ENCODE measurements at regions not wholly inside any gene's neighbourhood (a gene's known extent, or its start where the extent isn't known, plus 50 kb on each side); places are given as distances from the start of the nearest gene placed in this dataset.
A peak's percentile ranks its signal among the peaks of the same experiment; 100 is the strongest.

GRCh38 chr4:96598465-96598864 lies 758.6 kb downstream of the PDHA2 start:
- DNase-seq, result no peak

GRCh38 chr4:96599752-96600151 lies 759.9 kb downstream of the PDHA2 start:
- DNase-seq, result no peak

DNA sequence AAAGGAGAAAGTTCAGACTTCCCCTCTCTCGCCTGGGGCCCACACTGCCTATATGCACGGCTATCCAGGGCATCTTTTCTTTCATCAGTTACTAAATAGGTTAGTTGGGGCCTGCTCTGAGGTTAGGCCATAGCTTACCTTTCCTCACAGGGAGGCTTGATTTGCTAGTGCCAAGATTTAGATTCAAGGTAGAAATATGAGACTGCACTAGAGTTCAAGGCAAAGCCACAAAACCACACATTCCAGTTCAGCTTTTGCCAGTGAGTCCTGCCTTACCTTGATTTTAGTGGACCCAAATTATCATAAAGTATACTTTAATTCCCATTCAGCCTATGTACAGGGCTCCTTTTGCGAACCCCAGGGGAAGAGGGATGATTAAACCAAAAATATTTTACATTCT lies 762.8 kb downstream of the PDHA2 start:
- DNase-seq, result no peak

DNA sequence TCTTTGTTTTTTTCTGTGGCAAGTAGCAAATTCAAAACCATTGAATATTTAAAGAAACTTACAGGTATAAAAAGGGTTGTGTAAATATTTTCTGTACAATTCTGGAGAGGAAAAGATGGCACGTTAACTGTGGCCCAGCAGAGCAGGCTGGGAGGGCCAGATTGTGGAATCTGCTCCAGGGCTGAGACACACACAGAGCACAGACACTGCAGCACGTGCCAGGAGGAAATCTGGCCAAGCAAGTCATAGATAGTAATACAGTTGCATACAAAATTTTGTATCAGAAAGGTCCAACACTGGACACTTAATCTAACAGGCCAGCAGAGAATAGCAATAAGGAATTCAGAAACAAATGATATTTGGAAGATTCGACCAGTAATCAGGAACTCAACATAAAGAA lies 763.7 kb downstream of the PDHA2 start:
- DNase-seq, result no peak

DNA sequence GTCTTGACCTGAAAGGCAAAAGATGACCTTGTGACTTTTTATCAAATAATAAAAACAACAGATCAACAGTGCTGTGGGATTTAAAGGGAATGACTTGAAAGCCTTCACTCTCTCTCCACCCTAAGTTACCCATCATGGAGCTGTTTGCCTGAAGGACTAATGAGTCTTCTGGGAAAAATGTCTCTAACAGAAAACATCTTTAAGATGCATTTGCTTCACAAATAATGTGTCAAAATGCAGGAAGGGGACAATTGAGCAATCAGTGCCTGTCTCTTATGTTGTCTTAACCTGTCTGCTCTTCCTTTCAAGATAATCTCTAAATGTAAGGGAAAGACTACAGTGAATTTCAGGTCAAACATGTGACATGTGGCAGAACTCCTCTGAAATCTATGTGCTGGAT lies 766.6 kb downstream of the PDHA2 start:
- no peak for DNase-seq

DNA sequence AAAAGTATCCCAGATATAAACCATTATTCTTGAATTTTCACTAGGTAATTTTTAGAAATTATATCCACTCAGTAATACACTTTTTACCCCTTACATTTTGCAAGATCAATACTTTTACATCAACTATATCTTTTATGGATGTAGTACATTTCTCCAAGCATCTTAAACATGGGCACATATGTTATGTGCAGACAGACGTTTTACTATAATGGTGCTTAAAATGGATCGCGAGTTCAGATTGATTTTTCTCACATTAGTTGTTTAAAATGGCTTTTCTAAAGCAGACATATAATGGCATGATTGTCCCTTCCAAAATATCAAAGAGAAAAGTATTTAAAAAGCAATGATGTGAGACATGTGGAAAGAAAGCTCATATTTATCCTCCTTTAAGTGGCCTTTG lies 786.1 kb downstream of the PDHA2 start:
- DNase-seq, result no peak

DNA sequence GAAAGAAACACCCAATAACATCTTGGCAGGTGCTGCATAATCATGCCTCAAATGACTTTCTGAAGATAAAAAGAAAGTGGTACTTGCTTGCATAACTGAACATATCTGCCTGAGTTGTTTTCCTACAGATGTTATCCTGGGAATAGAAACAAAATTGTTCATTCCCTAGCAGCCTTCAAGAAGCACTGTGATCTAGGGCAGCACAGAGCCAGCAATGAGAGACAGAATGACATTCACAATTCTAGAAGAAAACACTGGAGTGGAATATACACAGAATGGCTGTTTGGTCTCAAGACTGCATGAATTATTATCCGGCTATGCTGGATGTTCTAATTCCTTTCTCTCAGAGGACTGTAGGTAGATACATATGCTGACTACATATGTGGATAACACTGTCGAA lies 790.9 kb downstream of the PDHA2 start:
- DNase-seq, result no peak

DNA sequence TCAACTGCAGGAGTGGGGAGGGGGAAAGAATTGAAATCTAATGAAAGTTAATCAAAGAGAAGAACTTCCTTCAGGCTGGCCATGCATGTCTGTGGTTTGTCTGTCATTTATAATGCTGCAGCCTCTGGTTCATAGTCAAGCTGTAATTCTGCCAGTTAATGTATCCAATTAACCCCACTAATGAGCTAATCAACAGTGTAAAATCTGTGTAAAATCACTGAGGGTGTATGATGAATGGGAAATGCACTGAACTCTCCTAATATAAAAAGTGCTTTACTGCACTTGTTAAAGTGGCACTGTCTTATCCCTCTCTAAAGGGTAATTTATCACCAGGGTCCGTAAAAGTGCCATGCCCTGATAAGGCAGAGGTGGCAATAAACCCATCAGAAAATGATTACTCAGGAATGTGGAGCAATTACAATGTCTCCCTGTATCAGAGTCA lies 798.1 kb downstream of the PDHA2 start:
- DNase-seq, result no peak

DNA sequence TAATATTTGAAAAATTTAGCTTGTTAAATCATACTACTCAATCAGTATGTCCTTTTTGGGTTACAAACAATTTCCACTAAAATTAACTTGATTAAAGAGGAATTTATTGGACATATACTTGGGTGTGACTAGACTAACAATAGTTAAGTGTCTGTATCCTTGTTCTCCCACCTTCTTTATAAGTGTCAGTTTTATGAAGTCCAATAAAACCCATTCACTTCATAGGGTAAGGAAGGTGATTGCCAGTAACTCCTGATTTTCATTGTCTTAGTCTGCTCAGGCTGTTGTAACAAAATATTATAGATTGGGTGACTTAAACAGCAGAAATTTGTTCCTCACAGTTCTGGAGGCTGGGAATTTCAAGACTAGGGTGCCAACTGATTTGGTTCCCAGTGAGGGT lies 800.0 kb downstream of the PDHA2 start:
- DNase-seq, result no peak

GRCh38 chr4:96642490-96642889 lies 802.6 kb downstream of the PDHA2 start:
- no peak for DNase-seq

DNA sequence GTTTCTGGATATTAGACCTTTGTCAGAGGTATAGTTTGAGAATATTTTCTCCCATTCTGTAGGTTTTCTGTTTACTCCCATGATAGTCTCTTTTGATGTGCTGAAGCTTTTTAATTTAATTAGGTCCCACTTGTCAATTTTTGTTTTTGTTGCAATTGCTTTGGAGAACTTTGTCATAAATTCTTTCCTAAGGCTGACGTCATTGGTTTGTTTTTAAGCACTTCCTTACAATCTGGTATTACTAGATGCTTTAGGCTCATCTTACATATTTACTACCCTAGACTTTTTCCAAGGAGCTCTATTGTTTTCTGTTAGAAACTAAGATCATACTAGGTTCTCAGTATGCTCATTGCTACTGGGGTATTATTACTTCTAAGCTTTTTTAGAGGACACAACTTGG lies 806.3 kb downstream of the PDHA2 start:
- no peak for DNase-seq

GRCh38 chr4:96649536-96649935 lies 809.6 kb downstream of the PDHA2 start:
- DNase-seq, result peak; percentile 3 to 57

DNA sequence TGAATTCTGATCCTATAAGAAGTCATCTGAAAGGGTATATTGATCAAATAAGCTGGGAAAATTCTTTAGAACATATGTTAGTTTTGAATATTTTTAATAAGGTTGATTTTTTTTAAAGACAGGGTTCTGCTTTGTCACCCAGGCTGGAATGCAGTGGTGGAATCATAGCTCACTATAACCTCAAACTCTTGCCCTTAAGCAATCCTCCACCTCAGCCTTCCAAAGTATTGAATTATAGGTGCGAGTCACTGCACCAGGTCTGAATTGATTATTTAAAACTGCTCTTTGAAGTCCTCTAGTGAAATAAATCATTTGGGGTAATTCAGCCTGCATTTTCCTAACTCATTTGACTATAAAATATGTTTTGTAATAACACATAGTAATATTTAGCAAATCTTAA lies 812.3 kb downstream of the PDHA2 start:
- DNase-seq, result no peak

GRCh38 chr4:96652821-96653220 lies 812.9 kb downstream of the PDHA2 start:
- DNase-seq, result no peak

DNA sequence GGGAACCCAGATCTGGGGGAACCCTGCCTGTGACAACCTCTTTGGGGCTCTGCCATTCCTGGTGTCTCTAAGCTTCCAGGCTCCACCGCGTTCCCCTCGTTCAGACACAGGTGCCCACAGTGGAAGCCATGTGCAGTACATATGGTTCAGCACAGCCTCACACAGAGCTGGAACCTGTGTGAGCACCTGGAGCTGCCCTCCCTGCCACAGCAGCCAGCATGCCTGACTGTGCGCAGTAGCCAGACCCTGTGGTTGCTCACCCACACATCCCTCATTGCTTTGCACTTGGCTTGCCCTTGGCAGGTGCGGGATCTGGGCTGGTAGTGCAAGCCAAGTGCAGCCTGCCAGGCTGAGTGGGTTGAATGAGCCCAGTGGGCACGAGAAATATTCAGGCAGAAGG lies 814.2 kb downstream of the PDHA2 start:
- DNase-seq, result no peak

- no peak for DNase-seq
Measured at GRCh38 chr4:96670381-96670780, 830.5 kb downstream of the PDHA2 start.

- DNase-seq, result no peak
Measured at GRCh38 chr4:96675416-96675815, 835.5 kb downstream of the PDHA2 start.

- no peak for DNase-seq
Measured at GRCh38 chr4:96675896-96676295, 836.0 kb downstream of the PDHA2 start.

- DNase-seq, result no peak
Measured at GRCh38 chr4:96676754-96677435, 837.0 kb downstream of the PDHA2 start.

DNA sequence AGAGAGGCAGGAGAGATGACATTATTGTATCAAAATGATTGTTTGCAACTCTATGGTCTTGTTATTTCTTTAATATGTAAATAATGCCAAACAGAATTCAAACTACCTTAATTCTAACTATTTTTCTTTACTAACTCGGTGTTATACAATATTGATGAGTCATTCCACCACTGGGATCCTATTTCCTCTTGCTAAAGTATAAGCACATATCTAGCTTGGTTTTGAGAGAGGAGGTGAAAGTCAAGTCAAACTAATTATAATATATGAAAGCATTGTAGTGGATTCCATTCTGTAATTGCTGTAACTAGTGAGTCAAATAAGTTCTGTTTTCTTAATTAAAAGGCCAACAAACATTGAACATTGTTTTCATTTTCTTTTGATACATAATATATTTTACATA lies 837.6 kb downstream of the PDHA2 start:
- DNase-seq, result no peak

DNA sequence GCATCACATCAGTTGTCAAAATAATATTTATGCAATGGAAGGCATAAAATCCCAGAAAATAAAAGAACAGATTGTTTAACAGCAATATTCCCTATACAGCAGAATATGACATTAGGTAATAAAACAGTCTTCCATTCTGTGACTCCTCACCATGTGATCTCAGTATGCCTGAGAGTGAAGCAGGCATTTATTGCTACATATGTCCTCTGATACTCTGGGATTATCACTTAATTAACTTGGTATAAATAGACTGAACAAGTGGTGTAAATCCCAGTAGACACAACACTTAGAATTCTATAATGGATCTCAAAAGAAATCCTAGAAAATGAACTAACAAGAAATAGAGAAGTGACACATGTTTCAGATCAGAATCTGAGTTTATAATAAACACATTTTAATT lies 841.3 kb downstream of the PDHA2 start:
- DNase-seq, result no peak

DNA sequence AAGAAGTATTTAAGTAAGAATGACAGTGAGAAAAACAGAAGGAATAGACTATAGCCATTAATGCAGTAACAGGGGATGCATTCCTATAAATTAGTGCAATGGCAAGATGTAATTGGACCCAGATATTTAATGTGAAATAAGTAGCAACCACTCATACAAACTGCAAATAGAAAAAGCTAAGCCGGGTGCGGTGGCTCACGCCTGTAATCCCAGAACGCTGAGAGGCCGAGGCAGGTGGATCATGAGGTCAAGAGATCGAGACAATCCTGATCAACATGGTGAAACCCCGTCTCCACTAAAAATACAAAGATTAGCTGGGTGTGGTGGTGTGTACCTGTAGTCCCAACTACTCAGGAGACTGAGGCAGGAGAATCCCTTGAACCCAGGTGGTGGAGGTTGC lies 845.8 kb downstream of the PDHA2 start:
- no peak for DNase-seq

- DNase-seq, result no peak
Measured at GRCh38 chr4:96691521-96691920, 851.6 kb downstream of the PDHA2 start.

DNA sequence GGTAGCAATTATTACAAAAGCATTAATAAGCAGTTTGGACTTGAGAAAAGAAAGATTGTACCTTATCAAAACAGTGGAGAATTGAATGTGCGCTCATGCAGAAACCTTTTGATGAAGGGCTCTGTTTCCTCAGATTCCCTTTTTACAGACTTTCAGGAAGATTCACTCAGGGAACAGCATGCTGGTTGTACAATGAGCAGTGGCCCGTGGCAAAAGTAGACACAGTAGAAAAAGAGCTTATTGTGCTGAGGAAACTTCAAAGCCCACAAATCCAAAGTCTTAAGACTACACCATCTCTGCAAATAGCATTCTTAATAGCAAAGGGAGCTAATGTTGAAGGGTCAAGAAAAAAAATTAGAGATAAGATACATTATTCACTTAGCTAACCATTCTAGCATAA lies 858.9 kb downstream of the PDHA2 start:
- DNase-seq, result no peak

DNA sequence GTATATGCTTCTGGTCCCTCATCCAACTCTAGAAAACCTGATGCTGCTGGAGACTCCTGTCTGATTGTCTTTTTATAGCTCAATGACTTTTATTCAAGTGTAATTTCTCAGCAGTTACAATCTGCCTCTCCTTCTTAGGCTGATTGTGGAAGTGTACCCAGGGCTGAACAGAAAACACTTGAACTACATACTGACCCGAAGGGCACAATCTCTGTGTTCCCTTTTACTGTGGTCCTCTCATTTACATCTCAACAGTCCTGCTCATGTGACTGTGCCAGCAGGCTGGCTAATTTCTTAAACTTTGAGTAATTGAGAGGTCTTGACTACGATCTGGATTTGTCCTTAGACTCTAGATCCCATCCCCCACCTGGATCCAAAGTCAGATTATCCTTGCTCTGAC lies 863.4 kb downstream of the PDHA2 start:
- DNase-seq, result no peak

GRCh38 chr4:96708766-96709165 lies 868.9 kb downstream of the PDHA2 start:
- no peak for DNase-seq

Data from SW 1271 (cell line).